Astrocyte (in vitro differentiated cells and primary cell): ENCODE measurements at regions not wholly inside any gene's neighbourhood (a gene's known extent, or its start where the extent isn't known, plus 50 kb on each side); places are given as distances from the start of the nearest gene placed in this dataset.

Source experiments
- EZH2 ChIP-seq: IDR thresholded peaks from 2 replicates; pipeline ENCODE4 v1.6.1; 2012; ENCODE audit warnings: mild to moderate bottlenecking, low read length, inconsistent platforms; ENCODE audit not compliant: insufficient read depth
- TF ChIP-seq, protein P1 (sequence below): IDR thresholded peaks from 2 replicates; pipeline ENCODE4 v1.5.1; 2011; ENCODE audit warnings: low read depth, mild to moderate bottlenecking, inconsistent platforms, low read length, moderate library complexity; ENCODE audit not compliant: insufficient read depth

DNA sequence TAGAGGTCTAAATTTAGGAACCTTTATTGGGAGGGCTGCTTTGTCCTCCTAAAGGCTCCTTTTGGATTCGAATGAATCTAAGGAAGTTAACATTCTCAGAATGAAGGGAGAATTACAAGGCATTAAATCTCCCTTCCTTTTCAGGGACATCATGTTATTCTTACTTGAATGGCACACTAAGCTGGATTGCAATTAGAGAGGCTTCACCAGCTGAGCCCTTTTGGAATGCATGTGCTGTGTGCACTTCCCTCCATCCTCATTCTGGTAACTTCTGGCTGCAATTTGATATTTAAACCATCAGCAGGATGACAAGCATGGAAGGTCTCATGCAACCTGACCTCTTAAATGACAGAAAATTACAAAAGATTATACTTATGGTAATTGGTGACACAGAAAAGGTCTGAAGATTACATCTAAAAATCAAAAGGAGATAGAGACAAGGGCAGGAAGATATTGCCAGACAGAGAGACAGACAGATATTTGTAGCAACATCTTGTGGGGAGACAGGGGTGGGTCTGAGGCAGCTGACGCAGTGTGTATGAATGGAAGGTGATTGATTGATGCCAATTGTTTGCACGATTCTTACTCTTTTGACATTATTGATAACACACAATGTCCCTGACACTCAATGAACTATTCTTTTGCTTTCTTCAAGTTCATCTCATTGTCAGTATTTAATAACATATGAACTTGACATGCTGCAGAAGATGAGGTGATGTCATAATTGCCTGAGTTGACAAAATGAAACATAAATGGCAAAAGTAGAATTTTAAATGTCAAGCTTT is 570.8 kb upstream of the GYPC start:
- TF ChIP-seq, protein P1, sequence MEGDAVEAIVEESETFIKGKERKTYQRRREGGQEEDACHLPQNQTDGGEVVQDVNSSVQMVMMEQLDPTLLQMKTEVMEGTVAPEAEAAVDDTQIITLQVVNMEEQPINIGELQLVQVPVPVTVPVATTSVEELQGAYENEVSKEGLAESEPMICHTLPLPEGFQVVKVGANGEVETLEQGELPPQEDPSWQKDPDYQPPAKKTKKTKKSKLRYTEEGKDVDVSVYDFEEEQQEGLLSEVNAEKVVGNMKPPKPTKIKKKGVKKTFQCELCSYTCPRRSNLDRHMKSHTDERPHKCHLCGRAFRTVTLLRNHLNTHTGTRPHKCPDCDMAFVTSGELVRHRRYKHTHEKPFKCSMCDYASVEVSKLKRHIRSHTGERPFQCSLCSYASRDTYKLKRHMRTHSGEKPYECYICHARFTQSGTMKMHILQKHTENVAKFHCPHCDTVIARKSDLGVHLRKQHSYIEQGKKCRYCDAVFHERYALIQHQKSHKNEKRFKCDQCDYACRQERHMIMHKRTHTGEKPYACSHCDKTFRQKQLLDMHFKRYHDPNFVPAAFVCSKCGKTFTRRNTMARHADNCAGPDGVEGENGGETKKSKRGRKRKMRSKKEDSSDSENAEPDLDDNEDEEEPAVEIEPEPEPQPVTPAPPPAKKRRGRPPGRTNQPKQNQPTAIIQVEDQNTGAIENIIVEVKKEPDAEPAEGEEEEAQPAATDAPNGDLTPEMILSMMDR: no peak
- TF ChIP-seq EZH2: no peak
